ENCODE measurements at regions not wholly inside any gene's neighbourhood (a gene's known extent, or its start where the extent isn't known, plus 50 kb on each side); places are given as distances from the start of the nearest gene placed in this dataset.
A peak's percentile ranks its signal among the peaks of the same experiment; 100 is the strongest.

DNA sequence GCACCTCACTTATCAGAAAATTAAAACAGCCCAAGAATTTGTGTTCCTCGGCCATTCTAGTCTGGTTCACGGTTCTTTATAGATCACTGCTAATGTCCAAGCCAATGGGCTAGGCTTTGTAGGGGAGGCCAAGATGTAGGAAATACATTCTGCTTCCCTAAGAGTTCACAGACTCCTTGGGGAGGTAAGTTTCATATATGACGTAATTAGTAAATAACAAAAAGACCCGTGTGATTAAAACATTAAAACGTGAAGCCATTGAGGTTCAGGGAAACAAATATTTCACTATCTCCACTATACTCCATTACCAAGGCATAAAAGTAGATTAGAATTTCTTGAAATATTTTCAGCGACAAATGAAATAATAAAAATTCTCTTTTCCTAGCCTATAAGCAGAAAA, 272.5 kb upstream of the KLHL29 start:
- no peak for DNase-seq

DNA sequence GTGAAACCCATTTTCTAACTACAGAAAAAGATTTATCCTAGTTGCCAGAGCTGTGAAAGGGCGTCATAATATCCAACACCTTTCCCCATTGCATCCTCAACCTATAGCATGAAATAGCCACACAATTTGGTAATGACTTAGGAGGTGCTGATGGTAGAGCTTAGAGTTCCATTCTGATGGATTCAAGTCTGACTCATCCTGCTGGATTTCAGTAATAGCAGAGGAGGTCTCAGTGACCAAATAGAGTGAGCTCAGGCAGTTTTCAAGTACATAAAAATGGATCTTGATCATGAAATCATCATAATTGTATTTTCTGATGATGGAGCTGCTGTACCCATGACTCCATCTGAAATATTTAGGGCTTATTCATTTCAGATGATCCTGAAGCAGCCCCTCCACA, 270.7 kb upstream of the KLHL29 start:
- DNase-seq = no peak

DNA sequence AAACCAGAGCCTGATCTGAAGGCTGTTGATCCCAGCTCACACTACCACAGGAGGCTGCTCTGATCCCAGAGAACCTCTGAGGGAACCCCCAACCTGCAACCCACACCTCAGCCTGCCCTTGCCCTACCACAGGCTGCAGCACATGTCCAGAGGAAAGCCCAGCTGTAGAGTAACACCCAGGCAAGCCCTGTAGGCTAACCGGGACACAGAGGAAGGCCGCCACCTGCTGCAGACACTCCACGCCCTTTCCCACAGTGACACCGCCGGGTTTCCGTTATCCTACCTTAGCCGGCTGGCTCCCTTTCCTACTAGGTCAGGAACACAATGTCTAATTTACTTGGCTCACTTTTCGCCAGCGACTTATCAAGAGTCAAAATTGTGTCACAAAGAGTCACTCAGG, 266.7 kb upstream of the KLHL29 start:
- no peak for DNase-seq

DNA sequence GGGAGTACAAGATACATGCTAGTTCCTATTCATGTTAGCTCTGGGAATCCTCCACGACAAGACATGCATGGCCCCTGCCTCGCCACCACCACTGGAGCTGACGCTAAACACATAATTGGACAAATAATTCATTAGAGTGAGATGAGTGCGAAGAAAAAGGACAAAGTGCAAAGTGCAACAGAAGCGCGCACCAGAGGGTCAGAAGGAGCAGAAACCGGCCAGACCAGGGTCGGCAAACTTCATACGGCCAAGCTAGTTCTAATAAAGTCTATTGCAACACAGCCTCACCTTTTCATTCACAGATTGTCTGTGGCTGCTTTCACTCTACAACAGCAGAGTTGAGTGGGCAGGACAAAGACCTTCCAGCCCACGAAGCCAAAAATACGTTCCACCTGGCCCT, 266.1 kb upstream of the KLHL29 start:
- no peak for DNase-seq

DNA sequence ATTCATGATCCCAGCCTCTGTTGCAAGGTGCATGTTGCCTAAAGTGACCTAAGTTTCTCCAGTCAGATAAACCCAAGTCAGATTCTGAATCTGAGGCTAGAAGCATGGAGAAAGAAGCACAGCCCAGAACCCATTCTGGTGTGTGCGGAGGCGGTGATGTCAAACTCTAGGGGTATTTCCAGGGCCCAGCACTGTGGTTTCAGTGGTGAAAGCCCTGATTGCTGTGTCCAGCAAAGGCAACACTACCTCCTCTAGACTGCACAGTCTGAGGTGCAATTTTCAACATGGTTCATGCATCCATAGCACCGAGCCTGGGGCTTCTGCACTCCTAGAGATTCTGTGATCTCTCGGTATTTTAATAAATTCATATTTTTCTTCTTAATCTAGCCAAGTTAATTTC, 264.8 kb upstream of the KLHL29 start:
- no peak for DNase-seq

DNA sequence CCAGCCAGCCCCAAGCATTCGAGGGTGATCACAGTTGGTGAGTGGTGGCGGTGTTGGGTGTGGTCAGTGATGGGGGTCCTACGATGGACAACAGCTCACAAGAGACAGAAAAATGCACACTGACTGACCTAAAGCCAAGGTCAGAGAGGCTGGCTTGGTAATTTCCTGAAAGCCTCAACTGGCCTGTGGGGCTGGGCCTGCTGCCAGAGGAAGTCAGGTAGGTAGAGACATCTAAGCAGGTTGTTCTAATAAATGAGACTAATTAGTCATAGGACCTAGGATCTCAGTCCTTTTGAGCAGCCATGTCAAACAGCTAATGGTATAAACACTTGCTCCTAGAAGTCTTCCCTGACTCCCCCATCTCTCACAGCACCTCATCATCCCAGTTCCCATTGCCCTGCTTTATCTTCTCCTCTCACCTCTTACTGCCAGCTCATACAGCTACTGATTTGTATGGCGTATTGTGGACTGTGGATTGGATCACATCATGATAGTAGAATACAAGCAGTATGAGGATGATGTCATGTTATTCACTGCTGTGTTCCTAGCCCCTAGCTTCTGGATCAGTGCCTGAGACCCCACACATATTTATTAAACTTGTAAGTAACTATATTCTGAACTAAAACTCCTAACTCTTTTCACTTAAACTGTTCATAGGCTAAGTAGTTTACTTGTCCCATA, 262.9 kb upstream of the KLHL29 start:
- DNase-seq = no peak

DNA sequence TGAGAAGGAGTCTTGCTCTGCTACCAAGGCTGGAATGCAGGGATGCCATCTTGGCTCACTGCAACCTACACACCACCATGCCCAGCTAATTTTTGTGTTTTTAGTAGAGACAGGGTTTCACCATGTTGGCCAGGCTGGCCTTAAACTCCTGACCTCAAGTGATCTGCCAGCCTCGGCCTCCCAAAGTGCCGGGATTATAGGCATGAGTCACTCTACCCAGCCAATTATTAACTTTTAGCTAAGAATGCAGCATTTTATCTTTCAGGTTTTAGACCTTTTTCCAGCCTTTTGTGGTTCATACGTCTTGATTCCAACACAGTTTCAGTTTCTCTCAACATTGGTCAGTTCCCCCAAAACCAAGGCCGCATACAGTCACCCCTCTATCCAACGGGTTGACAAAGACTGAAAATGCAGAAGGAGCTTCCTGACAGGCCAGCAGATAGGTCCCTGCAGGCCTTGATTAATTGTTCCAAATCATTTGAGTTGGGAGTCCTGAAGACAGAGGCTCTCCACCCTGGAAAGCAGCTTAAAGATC, 262.2 kb upstream of the KLHL29 start:
- DNase-seq = no peak

DNA sequence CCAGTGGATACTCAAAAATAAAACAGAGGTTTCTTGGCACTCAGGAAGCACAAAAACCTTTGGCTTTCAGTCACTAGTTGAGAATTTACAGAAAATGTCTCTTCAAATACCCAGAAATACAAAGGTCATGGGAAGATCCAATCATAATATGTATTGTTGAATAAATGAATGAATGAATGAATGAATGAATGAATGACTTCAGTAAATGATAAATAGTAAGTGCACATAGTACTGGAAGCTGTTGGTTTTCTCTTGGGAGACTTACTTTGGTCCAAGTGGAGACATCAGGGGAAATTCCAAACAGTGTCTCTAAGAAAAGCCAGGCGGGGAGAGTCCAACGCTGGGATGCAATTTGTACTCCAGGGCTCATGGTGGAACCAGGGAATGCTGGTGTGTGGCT, 261.3 kb upstream of the KLHL29 start:
- no peak for DNase-seq

DNA sequence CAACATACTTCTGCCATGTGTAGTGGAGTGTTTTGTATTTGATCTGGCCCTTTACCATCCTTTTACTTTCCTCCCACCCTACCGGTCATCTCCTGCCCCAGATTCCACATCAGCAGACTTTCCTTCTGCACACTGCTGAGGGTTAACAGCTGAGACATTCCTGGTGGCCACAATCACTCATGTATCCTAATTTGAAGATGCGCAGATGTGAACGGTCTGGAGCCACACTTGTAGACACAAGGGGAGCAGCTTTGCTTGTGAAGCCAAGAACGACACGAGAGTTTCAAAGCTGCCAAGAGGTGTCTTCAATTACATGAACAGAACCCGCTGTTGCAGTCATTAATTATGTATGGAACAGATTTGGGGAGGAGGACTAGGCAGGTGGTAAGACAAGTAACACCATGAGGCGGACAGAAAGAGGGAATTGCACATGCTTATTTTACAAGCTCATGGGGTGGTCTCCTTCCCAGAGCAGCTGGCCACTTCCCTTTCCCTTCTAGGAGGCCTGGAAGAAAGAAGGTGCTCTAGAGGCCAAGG, 260.7 kb upstream of the KLHL29 start:
- DNase-seq = no peak

DNA sequence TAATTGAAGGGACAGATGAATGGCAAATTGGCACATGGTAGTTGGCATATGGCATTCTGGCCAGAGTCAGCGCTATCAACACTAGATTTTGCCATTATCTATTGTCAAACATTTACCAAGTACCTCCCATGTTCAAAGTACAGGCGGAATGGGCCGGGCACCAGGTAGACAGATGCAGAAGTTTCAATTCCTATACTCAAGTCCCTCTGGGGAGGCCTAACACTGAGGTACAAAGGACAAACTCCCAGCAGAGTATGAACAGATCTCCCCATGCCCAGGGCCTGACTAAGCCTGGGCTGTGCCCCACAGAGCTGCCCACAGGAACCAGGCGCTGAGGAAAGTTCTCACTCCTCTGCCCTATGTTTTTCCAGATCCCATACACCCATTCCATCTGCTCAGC, 257.5 kb upstream of the KLHL29 start:
- no peak for DNase-seq

DNA sequence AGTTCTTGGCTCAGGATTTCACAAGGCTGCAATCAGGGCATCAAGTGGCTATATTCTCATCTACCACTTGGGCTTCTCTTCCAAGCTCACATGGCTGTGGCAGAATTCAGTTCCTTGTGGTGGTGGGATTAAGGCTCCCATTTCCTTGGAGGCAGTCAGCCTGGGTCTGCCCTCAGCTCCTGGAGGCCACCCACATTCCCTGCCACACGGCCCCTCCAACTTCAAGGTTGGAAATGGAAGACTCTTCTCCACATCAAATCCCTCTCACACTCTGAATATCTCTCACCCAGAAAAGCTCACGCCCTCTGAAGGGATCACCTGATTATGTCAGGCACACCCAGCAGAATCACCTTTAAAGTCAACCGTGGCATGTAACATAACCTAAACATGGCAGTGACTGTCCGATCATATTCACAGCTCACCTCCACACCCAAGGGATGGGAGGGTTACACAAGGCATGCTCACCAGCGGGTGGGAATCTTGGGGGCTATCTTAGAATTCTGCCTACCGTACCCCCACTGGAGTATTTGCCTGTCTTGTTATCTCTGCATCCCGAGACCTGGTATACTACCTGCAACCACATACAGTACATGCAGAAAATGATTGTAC, 256.2 kb upstream of the KLHL29 start:
- DNase-seq = no peak

DNA sequence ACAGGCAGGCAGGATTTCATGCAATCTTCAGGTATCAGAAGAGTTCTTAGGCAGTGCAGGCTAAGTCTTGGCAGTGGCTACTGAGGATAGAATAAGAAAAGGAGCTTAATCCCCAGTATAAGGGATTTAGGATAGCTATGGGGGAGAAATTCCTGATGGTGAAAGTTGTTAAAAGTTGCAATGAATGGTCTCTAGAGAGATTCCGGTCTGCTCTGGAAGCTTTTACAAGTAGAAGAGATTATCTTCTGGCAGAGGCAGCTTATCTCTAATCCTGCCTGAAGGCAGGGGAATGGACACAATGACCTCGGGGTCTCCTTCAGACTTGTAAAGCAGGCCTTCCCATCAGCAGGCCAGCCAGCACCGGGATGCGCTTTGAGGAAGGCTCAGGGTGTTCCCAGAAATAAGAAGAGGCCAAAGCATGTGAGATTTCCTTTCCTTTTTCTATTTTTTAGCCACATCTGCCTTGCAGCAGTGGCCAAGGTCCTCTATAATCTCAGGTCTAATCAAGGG, 253.9 kb upstream of the KLHL29 start:
- DNase-seq = no peak

DNA sequence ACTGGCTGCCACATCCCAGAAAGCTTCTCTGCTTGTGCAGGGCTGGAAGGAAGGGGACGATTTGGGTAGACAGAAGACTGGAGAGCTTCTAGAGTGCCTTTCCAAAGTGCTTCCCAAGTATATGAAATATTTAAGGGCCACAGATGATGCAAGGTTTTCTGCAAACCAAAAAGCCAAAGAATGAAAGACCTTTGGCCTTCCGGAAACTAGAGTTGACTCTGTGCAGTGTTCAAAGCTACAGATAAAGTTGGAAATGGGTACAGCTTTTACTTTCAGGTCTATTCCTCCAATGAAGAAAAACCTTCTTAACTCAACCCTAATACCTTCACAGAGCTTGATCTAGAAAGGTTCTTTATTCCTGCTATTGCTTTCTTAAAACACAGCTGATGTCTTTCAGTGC, 253.0 kb upstream of the KLHL29 start:
- no peak for DNase-seq

DNA sequence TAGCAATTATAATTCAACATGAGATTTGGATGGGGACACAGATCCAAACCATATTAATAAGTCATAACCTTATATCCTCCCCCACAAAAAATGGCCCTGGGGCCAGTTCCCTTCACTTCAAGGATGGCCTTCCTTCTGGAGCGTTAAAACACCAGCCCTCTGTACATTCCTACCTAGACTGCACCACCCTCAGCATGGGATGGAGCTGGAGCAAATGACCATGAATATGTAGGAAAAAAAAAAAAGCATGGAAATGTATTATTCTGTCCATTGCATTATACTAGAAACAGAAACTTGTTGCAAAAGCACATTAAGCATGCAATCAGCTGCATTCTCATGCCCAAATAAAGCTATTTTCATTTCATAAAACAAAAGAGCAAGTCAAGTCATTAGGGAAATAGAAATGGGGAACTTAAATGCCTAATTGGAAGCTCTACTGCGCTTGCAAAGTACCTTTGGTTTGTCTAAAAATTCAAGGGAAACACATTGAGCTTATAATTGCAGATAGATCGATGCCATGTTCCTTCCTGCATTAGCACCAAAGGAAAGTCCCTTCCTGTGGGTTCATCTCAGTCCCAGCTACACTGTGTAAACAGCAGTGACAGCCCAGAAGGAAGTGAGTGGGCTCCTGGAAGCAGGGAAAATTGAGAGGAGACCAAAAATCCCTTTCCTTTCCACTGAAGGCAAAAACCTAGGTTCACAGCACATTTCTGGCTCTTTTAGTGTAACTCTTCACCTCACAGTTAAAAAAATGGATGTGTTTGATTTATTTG, 252.0 kb upstream of the KLHL29 start:
- no peak for DNase-seq

DNA sequence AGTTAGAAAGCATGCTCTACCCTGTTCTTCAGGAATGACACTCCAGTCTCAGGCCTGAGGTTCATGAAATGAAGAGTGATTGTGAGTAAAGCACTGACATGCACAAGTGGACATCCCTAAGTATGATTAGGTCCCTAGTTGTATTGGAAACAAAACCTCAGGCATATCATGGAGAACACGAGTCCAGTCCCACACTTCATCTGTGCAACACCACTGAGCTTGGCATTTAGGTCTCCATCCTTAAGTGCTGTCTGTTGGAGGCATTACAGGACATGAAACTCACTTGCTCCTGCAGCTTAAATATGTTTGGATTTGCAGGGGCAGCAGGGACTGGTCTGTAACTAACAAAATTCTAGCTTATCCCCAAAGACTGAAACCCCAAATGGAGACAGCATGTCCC, 250.3 kb upstream of the KLHL29 start:
- peak in 1 of 56 donors; percentile 4 for DNase-seq

DNA sequence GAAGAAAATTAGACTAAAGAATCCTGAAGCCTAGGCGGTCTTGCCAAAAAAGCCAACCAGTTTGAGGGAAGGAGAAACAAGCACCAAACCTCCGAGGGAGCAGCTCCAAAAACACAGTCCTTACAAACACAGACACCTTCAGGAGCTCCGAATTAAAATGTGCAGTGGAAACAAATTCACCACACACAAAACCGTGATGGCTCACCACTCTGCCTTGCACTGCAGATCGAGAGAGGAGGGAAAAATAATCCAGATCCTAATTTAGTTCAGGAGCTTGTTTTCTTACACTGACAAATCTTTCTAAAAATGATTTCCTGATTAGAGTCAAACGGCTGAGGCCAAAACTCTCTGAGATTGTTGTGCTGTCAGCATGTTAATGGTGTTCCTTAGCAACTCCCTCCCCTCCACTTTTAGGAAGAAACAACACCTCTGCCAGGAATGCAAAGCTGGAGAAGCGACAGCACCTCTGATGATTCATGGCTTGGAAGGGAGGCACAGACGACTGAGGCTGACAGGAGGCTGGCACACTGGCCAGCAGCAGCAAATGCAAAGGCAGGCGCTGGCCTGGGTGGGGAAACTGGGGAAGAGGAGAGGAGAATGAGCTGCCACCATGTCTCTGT, 249.4 kb upstream of the KLHL29 start:
- peak in 33 of 56 donors; percentile 3 to 66 (median 20) for DNase-seq

DNA sequence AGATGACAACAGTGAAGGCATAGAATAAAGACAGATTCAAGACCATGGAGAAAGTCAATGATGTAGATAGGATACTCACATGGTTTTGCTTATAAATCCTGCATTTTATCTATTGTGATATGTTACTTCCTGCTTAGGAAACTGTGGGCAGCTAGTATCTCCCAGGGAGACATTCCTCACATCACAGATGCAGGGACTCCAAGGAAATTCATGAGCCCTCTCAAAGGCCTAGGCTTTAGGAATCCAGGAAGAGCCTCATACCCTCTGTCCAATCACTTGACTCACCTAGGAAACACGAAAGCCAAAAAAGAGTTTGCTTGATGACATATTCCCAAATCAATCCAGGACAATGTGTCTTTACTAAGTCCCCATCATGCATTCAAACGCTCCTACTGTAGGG, 247.8 kb upstream of the KLHL29 start:
- no peak for DNase-seq

DNA sequence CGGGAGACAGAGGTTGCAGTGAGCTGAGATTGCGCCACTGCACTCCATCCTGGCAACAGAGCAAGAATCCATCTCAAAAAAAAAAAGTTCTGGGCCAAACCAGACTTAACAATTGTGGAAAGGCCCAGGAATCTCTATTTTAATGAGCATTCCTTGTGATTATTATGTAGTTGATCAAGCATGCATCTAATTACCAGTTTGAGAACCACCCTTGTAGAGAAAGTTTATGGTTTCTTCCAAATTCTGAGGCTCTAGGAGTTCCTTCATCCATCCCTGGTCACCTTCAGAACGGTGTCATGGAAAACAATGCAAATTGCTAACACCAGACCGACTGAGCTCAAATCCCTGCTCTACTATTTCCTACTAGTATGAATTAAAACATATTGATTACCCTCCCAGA, 246.3 kb upstream of the KLHL29 start:
- no peak for DNase-seq

DNA sequence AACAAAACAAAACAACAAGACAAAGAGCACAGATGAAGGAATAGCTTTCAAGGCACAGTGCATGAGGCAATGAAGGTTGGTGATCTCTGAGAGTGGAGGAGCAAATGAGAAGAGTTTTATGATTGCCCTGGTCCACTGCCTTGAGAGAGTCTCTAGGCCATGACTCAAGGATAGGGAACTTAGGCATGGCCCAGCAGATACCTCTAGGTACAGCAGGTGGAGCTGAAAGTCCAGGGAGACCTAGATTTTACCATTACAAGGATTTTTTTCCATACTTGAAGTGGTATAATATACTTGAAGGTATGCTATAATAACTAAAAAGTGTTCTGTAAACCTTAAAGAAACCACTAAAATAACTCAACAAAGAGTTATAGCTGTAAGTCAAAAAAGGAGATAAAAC, 239.5 kb upstream of the KLHL29 start:
- no peak for DNase-seq

DNA sequence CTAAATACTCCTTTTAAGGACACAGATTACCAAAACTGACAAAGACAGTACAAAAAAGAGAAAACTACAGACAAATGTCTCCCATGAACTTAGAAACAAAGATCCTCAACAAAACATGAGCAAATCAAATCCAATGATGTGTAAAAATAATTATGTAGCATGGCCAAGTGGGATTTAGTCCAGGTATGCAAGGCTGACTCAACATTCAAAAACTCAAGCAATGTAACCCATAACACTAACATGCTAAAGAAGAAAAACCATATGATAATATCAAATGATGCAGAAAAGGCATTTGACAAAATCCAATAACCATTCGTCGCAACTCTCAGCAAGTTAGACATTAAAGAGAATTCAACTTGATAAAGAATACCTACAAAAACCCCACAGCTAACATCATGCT, 239.0 kb upstream of the KLHL29 start:
- DNase-seq = no peak

DNA sequence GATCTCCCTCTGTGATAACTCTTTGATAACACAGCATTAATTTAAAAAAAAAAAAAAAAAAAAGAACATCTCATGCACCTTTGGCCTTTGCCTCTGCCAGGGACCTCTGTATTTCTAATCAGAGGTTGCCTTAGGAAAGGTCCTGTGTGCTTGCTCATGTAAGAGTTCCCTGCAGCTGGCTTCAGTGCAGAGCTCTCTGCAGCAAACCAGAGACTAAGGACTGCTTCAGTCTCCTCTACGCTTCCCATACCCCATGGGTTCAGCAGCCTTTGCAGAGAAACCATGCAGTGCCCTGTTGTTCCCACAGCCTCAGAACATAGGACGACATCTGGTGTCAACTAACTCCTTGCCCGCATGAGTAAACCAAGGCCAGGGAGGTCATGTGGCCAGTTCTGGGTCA, 236.6 kb upstream of the KLHL29 start:
- no peak for DNase-seq

DNA sequence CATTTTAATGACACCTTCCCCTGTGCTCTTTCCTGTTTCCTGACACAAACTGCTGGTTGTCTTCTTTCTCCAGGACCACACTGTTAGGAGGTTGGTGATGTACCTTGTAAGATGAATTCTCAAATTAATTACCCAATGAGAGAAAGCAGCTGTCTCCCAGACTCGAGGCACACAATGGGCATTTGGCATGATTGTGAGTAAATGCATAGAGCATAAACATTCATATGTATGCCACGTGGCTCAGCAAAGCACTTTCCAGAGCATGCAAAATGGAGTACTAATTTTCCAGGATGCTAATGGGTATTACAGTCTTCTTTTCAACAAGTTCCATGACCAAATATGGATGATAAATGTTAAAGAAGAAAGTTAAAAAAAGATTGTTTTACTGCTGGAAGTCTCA, 235.2 kb upstream of the KLHL29 start:
- no peak for DNase-seq

Data from nucleus accumbens (tissue), 56 donors.